ENCODE measurements at regions not wholly inside any gene's neighbourhood (a gene's known extent, or its start where the extent isn't known, plus 50 kb on each side); places are given as distances from the start of the nearest gene placed in this dataset.

DNA sequence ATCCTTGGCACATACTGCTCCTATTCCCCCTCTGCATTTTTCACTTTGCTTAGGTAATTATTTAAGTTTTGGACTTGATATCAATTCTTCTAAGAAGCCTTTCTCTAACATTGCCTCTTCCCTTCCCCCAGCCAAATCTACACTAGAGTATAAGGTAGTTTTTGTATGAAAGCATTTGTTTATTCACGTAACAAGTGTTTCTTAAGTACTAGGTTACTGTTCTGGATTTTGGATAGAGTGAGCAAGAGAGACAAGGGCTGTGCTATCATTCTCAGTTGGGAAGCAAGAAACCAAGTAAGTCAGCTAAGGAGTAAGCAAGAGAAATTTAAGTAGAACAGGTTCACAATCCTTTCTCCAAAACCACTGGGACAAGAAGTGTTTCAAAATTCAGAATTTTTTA lies 55.9 kb upstream of the HHIP start:
- Histone ChIP-seq H2BK12ac (ENCODE audit: low read depth, low read length) (no peak overlapping the region), H4K5ac (ENCODE audit: insufficient read length, low read depth, low read length) (no peak overlapping the region), H3K79me1 (ENCODE audit: low read depth, low read length) (no peaks in the 10 kb centered on the region), H2BK20ac (ENCODE audit: low read length) (no peak overlapping the region), H2AK5ac (ENCODE audit: low read depth, low read length) (no peak overlapping the region), H2AFZ (ENCODE audit: low read length) (no peak overlapping the region), H4K91ac (replicated peaks; ENCODE audit: insufficient read length, low read length) (no peak overlapping the region), H3K18ac (ENCODE audit: extremely low read depth, low read length) (no peak overlapping the region), H3K36me3 (ENCODE audit: control insufficient read depth in 2 of 4, insufficient read depth in 4 of 4, low read length in 3 of 4) (no peaks in the 10 kb centered on the region), H4K8ac (ENCODE audit: extremely low read depth, insufficient read depth, low read length) (no peak overlapping the region), H3K56ac (replicated peaks; ENCODE audit: insufficient read length, low read depth, low read length) (no peak overlapping the region), H3K79me2 (ENCODE audit: control insufficient read depth in 1 of 2, insufficient read depth in 2 of 2, low read length in 2 of 2) (no peaks in the 10 kb centered on the region), H3K9ac (replicated peaks in 1 of 4; ENCODE audit: extremely low read depth in 1 of 4, low read depth in 3 of 4, low read length in 3 of 4) (no peak overlapping the region), H3K27me3 (replicated peaks in 1 of 4; ENCODE audit: control insufficient read depth in 3 of 4, extremely low read depth in 1 of 4, insufficient read depth in 3 of 4, low read length in 3 of 4) (no peaks in the 10 kb centered on the region), H2BK15ac (ENCODE audit: low read length) (no peak overlapping the region), H3K27ac (ENCODE audit: low read depth, low read length) (no peak overlapping the region), H4K20me1 (replicated peaks in 1 of 2; ENCODE audit: control insufficient read depth in 1 of 2, insufficient read depth in 2 of 2, low read length in 2 of 2) (no peaks in the 10 kb centered on the region), H3K4me2 (ENCODE audit: insufficient read depth in 1 of 2, low read depth in 2 of 2, low read length in 2 of 2) (no peak overlapping the region), H3K4ac (replicated peaks; ENCODE audit: insufficient read length, low read depth, low read length) (no peak overlapping the region), H2BK120ac (replicated peaks; ENCODE audit: low read depth, low read length) (no peak overlapping the region), H3K23ac (ENCODE audit: insufficient read length) (no peak overlapping the region), H3K4me3 (ENCODE audit: extremely low read depth in 1 of 4, insufficient read depth in 2 of 4, low read depth in 3 of 4, low read length in 4 of 4) (no peak overlapping the region), H3K23me2 (ENCODE audit: low read depth, low read length) (no peaks in the 10 kb centered on the region; the same call in 1 of the 2 replicates), H3K9me3 (ENCODE audit: insufficient read depth in 2 of 2, low read depth in 1 of 2, low read length in 1 of 2) (no peaks in the 10 kb centered on the region), H3K14ac (ENCODE audit: insufficient read length) (no peak overlapping the region), H3K4me1 (replicated peaks in 1 of 4; ENCODE audit: control insufficient read depth in 3 of 4, insufficient read depth in 4 of 4, low read length in 3 of 4) (no peaks in the 10 kb centered on the region), H2BK5ac (ENCODE audit: low read depth, low read length) (no peak overlapping the region)
- 87% methylated on average over 1 of the region's 1 CpG; no CpG with 5 or more reads in 1 of the 2 experiments for WGBS, 2 experiments (ENCODE audit: extremely low coverage in 1 of 2, insufficient coverage in 1 of 2, insufficient read length in 1 of 2, insufficient replicate concordance in 2 of 2, low coverage in 1 of 2, low lambda C conversion rate in 2 of 2, missing lambda C conversion rate in 1 of 2)
- ChIA-PET POLR2A (ENCODE audit: partially characterized antibody) (no interaction called here), CTCF (ENCODE audit: partially characterized antibody) (no interaction called here)
- TF ChIP-seq PHF8 (conservative IDR thresholded peaks at IDR 0.05; ENCODE audit: low read depth, low read length), result no peak
- no peak for TF ChIP-seq HDAC6 (IDR thresholded peaks at IDR 0.05; ENCODE audit: low read depth, low read length)
- no peak for TF ChIP-seq CBX5 (IDR thresholded peaks at IDR 0.05; ENCODE audit: low read depth, low read length)
- FAIRE-seq (no peak), DNase-seq (ENCODE audit: low read depth in 1 of 2, low spot score in 2 of 2) (no peak)

All from H1 (cell line).